ENCODE measurements at regions not wholly inside any gene's neighbourhood (a gene's known extent, or its start where the extent isn't known, plus 50 kb on each side); places are given as distances from the start of the nearest gene placed in this dataset.

GRCh38 chr20:37636977-37637376 is 56.9 kb upstream of the CTNNBL1 start:
- Histone ChIP-seq H3K36me3 (ENCODE audit: control insufficient read depth in 2 of 2, insufficient read depth in 2 of 2, low read length in 1 of 2) (no peaks in the 10 kb centered on the region), H3K27ac (ENCODE audit: control insufficient read depth, insufficient read depth) (no peak overlapping the region), H4K20me1 (ENCODE audit: control insufficient read depth, insufficient read depth) (no peaks in the 10 kb centered on the region), H3K4me3 (no peak overlapping the region), H2AFZ (ENCODE audit: control insufficient read depth, low read depth, low read length) (no peak overlapping the region), H3K9me3 (replicated peaks; ENCODE audit: control insufficient read depth, insufficient read depth, low read length) (peaks cover 2% of the 10 kb centered on the region; the same call in 1 of the 3 replicates), H3K27me3 (replicated peaks in 1 of 2; ENCODE audit: control insufficient read depth in 2 of 2, insufficient read depth in 2 of 2, low read length in 1 of 2) (peaks cover 0 to 3% of the 10 kb centered on the region in 2 experiments; a peak in 3 of 4 replicates), H3K79me2 (ENCODE audit: control insufficient read depth, insufficient read depth, low read length) (no peaks in the 10 kb centered on the region), H3K9ac (ENCODE audit: control insufficient read depth, insufficient read depth, low read length) (no peak overlapping the region), H3K4me1 (ENCODE audit: control insufficient read depth, insufficient read depth, low read length) (no peaks in the 10 kb centered on the region), H3K4me2 (ENCODE audit: control insufficient read depth, insufficient read depth) (no peak overlapping the region)
- DNase-seq (ENCODE audit: low read depth, low spot score) (no peak), ATAC-seq (no peak), FAIRE-seq (no peak)
- CTCF ChIA-PET = no interaction called here
- TF ChIP-seq CHD4 (IDR thresholded peaks at IDR 0.05) (no peak), ASH2L (IDR thresholded peaks at IDR 0.05; ENCODE audit: borderline replicate concordance, low read depth) (no peak), SREBF2 (IDR thresholded peaks at IDR 0.05; ENCODE audit: low read length) (no peak), EZH2 (IDR thresholded peaks at IDR 0.05; ENCODE audit: borderline replicate concordance, control insufficient read depth, low read depth, low read length) (no peak), ZZZ3 (IDR thresholded peaks at IDR 0.05; ENCODE audit: control insufficient read depth, insufficient read length, low read depth) (no peak), ZNF24 (IDR thresholded peaks at IDR 0.05) (no peak), FOXM1 (IDR thresholded peaks at IDR 0.05; ENCODE audit: low read depth, low read length) (no peak), HDAC2 (IDR thresholded peaks at IDR 0.05) (no peak), BMI1 (IDR thresholded peaks at IDR 0.05; ENCODE audit: borderline replicate concordance) (no peak), RAD51 (IDR thresholded peaks at IDR 0.05) (no peak), POLR2AphosphoS2 (IDR thresholded peaks at IDR 0.05; ENCODE audit: low read depth, low read length) (no peak)
- WGBS (ENCODE audit: insufficient coverage, insufficient replicate concordance, low lambda C conversion rate, missing lambda C conversion rate) = 63% methylated on average over 12 of the region's 12 CpGs
- in situ Hi-C loops (cut with MboI) (no loop called here), intact Hi-C loops (cut with micrococcal nuclease; ENCODE audit: unreplicated experiment) (no loop called here)
- POLR2A ChIA-PET = no interaction called here
- SMC1A ChIA-PET (ENCODE audit: uncharacterized antibody, unreplicated experiment) = no interaction called here
- RAD21 ChIA-PET (ENCODE audit: unreplicated experiment) = no interaction called here
- no TSS peak for BruUV-seq (replicated peaks)
